OCI-LY1 (cell line): ENCODE measurements at regions not wholly inside any gene's neighbourhood (a gene's known extent, or its start where the extent isn't known, plus 50 kb on each side); places are given as distances from the start of the nearest gene placed in this dataset.

ENCODE experiments used
- H2AFZ ChIP-seq: fragments of 200-600 bp; sonication (generic), shearing (Covaris generic); 2 replicates; pipeline ENCODE4 v1.6.0; 2014; ENCODE audit warnings: antibody characterized with exemption, mild to moderate bottlenecking, low read length
- H3F3A ChIP-seq: fragments of 200-600 bp; sonication (generic), shearing (Covaris generic); 2 replicates; pipeline ENCODE4 v1.6.0; 2014; ENCODE audit warnings: mild to moderate bottlenecking, antibody characterized with exemption, low read length, moderate library complexity; ENCODE audit not compliant: insufficient read depth
- H3K27ac ChIP-seq: fragments of 200-600 bp; sonication (generic); 2 replicates; pipeline ENCODE4 v1.5.1; 2014; ENCODE audit warnings: low read length, mixed run types, mild to moderate bottlenecking, low read depth; ENCODE audit not compliant: poor library complexity, severe bottlenecking
- H3K27me3 ChIP-seq: fragments of 200-600 bp; sonication (generic); 2 replicates; pipeline ENCODE4 v1.6.0; 2014; ENCODE audit warnings: antibody characterized with exemption, mild to moderate bottlenecking, low read length, moderate library complexity; ENCODE audit not compliant: insufficient read depth
- H3K36me3 ChIP-seq: fragments of 200-600 bp; sonication (generic); 2 replicates; pipeline ENCODE4 v1.6.1; 2014; ENCODE audit warnings: mild to moderate bottlenecking, antibody characterized with exemption, low read length, moderate library complexity, mixed read lengths; ENCODE audit not compliant: insufficient read depth
- H3K4me1 ChIP-seq: fragments of 200-600 bp; sonication (generic); 2 replicates; pipeline ENCODE4 v1.5.1; 2014; ENCODE audit warnings: mild to moderate bottlenecking, low read length, moderate library complexity; ENCODE audit not compliant: insufficient read depth, severe bottlenecking
- H3K4me2 ChIP-seq: fragments of 200-600 bp; sonication (generic), shearing (Covaris generic); 2 replicates; pipeline ENCODE4 v1.6.1; 2014; ENCODE audit warnings: low read length
- H3K4me3 ChIP-seq: fragments of 200-600 bp; sonication (generic); 2 replicates; pipeline ENCODE4 v1.5.1; 2014; ENCODE audit warnings: low read length, low read depth, mild to moderate bottlenecking, mixed read lengths; ENCODE audit not compliant: poor library complexity, severe bottlenecking
- H3K79me2 ChIP-seq: fragments of 200-600 bp; shearing (Covaris generic); 2 replicates; pipeline ENCODE4 v1.6.1; 2016; ENCODE audit warnings: mixed run types, low read length, mixed read lengths; ENCODE audit not compliant: insufficient read depth
- H3K9ac ChIP-seq: fragments of 200-600 bp; sonication (generic), shearing (Covaris generic); 2 replicates; pipeline ENCODE4 v1.6.1; 2014; ENCODE audit warnings: mild to moderate bottlenecking, low read length, mixed read lengths
- H3K9me2 ChIP-seq: fragments of 200-600 bp; sonication (generic), shearing (Covaris generic); 2 replicates; pipeline ENCODE4 v1.6.1; 2014; ENCODE audit warnings: low read depth, mild to moderate bottlenecking, low read length, mixed read lengths
- H3K9me3 ChIP-seq: fragments of 200-600 bp; shearing (Covaris generic); 2 replicates; pipeline ENCODE4 v1.6.1; 2014; ENCODE audit warnings: low read length, mixed read lengths
- H4K20me1 ChIP-seq: fragments of 200-600 bp; sonication (generic), shearing (Covaris generic); 2 replicates; pipeline ENCODE4 v1.6.0; 2016; ENCODE audit warnings: mild to moderate bottlenecking, low read length; ENCODE audit not compliant: insufficient read depth
- EZH2 ChIP-seq: fragments of 200-600 bp; sonication (generic), shearing (Covaris generic); IDR thresholded peaks from 2 replicates; pipeline ENCODE4 v1.8.0; 2017; ENCODE audit warnings: borderline replicate concordance, mixed run types, mild to moderate bottlenecking, antibody characterized with exemption, low read length, moderate library complexity, mixed read lengths
- TF ChIP-seq, protein P1 (sequence below): fragments of 200-600 bp; sonication (generic), shearing (Covaris generic); IDR thresholded peaks from 2 replicates; pipeline ENCODE4 v1.5.1; 2017; ENCODE audit warnings: mild to moderate bottlenecking, antibody characterized with exemption, low read length, moderate library complexity, mixed read lengths

- Histone ChIP-seq H3K27ac (no peak overlapping the region), H3K9ac (no peak overlapping the region), H4K20me1 (no peaks in the 10 kb centered on the region), H3K9me2 (no peaks in the 10 kb centered on the region), H3K27me3 (no peaks in the 10 kb centered on the region), H3K4me3 (no peak overlapping the region), H3K36me3 (peaks cover 48% of the 10 kb centered on the region), H3K79me2 (no peaks in the 10 kb centered on the region), H2AFZ (no peak overlapping the region), H3K9me3 (0 out of 2 replicates have a peak, but pooled peaks cover 2% of the 10 kb centered on the region), H3K4me2 (no peak overlapping the region), H3F3A (no peaks in the 10 kb centered on the region), H3K4me1 (peaks cover 18% of the 10 kb centered on the region)
- TF ChIP-seq, protein P1, sequence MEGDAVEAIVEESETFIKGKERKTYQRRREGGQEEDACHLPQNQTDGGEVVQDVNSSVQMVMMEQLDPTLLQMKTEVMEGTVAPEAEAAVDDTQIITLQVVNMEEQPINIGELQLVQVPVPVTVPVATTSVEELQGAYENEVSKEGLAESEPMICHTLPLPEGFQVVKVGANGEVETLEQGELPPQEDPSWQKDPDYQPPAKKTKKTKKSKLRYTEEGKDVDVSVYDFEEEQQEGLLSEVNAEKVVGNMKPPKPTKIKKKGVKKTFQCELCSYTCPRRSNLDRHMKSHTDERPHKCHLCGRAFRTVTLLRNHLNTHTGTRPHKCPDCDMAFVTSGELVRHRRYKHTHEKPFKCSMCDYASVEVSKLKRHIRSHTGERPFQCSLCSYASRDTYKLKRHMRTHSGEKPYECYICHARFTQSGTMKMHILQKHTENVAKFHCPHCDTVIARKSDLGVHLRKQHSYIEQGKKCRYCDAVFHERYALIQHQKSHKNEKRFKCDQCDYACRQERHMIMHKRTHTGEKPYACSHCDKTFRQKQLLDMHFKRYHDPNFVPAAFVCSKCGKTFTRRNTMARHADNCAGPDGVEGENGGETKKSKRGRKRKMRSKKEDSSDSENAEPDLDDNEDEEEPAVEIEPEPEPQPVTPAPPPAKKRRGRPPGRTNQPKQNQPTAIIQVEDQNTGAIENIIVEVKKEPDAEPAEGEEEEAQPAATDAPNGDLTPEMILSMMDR = no peak
- TF ChIP-seq EZH2 = no peak
These were observed 339.8 kb downstream of the ZEB2 start for GRCh38 chr2:144180131-144180530.

DNA sequence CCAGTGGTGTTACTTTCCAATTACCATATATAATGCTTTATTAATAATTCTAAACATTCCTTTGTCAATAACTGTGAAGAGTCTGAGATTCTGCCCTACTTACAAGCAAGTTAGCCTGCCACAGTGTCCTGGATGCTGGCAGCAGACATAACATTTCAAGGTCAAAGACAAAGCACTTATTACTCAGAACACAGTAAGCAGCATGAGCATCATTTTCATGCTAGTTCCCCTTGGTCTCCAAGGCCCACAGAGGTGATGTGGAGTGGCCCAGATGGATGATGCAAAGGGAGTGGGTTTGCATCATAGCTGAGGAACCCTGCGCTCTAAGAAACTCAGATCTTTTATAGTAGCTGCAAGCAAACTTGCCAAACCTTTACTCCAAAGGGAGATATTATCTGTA lies 349.7 kb downstream of the ZEB2 start:
- Histone ChIP-seq H3K79me2 (no peaks in the 10 kb centered on the region), H3K27me3 (no peaks in the 10 kb centered on the region), H3K27ac (no peak overlapping the region), H3K9me3 (no peaks in the 10 kb centered on the region), H3K4me1 (no peaks in the 10 kb centered on the region), H3K9me2 (no peaks in the 10 kb centered on the region), H3K9ac (no peak overlapping the region), H3K36me3 (peaks cover 17% of the 10 kb centered on the region), H3K4me2 (no peak overlapping the region), H3F3A (0 out of 2 replicates have a peak, but pooled peaks cover 4% of the 10 kb centered on the region), H3K4me3 (no peak overlapping the region), H4K20me1 (no peaks in the 10 kb centered on the region), H2AFZ (no peak overlapping the region)
- TF ChIP-seq EZH2 = no peak
- TF ChIP-seq, protein P1 = no peak

DNA sequence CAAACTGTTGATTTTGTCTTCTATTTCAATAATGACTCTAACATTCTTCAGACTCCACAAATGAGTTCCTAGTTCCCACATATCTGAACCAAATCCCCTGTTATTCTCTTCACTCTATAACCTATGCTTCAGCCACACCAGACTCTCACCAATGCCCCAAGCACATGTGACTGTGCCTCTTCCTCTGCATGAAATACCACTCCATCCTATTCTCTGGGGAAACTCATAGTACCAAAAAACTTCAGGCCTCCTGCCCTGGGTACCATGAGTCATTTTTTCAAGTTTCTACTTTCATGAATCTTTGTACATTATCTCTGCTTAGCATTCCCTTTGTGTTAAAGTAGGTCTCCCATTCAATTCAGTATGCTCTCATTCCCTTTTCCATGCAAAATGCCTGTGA lies 353.2 kb downstream of the ZEB2 start:
- no peak for TF ChIP-seq EZH2
- TF ChIP-seq, protein P1 = no peak
- Histone ChIP-seq H3F3A (0 out of 2 replicates have a peak, but pooled peaks cover 4% of the 10 kb centered on the region), H3K27ac (no peak overlapping the region), H3K36me3 (no peaks in the 10 kb centered on the region; the same call in 1 of the 2 replicates), H3K4me2 (no peak overlapping the region), H3K9ac (no peak overlapping the region), H3K4me3 (no peak overlapping the region), H3K9me3 (no peaks in the 10 kb centered on the region), H3K4me1 (peaks cover 23% of the 10 kb centered on the region), H3K79me2 (no peaks in the 10 kb centered on the region), H4K20me1 (no peaks in the 10 kb centered on the region), H3K9me2 (no peaks in the 10 kb centered on the region), H2AFZ (no peak overlapping the region), H3K27me3 (no peaks in the 10 kb centered on the region)
